Spleen (tissue), 11 donors: ENCODE measurements at regions not wholly inside any gene's neighbourhood (a gene's known extent, or its start where the extent isn't known, plus 50 kb on each side); places are given as distances from the start of the nearest gene placed in this dataset.

Experiments
- DNase-seq: peaks from one replicate; pipeline ENCODE4 v3.0.0-alpha.2; 2020
- H3K27ac ChIP-seq, 8 donors: fragments of 200-600 bp; sonication (generic) in 7 of 8; 1 replicate in 4 of 8; 2 replicates in 4 of 8; pipeline versions ENCODE4 v1.5.0 to v1.8.0; 2016 to 2021; ENCODE audit warnings: inconsistent platforms in 4 of 8, mild to moderate bottlenecking in 4 of 8, moderate library complexity in 1 of 8
- H3K27me3 ChIP-seq, 7 donors: fragments of 200-600 bp; sonication (generic) in 6 of 7; replicated peaks in 1 of 7; 1 replicate in 4 of 7; 2 replicates in 3 of 7; pipeline versions ENCODE4 v1.5.0 to v1.8.0; 2016 to 2021; ENCODE audit warnings: inconsistent platforms in 3 of 7, mild to moderate bottlenecking in 1 of 7
- H3K36me3 ChIP-seq, 6 donors: fragments of 200-600 bp; sonication (generic) in 5 of 6; 1 replicate in 4 of 6; 2 replicates in 2 of 6; pipeline versions ENCODE4 v1.5.0 to v1.8.0; 2016 to 2021; ENCODE audit warnings: inconsistent platforms in 2 of 6
- H3K4me1 ChIP-seq, 6 donors: fragments of 200-600 bp; sonication (generic) in 5 of 6; 1 replicate in 3 of 6; 2 replicates in 3 of 6; pipeline versions ENCODE4 v1.5.0 to v1.8.0; 2016 to 2021; ENCODE audit warnings: inconsistent platforms in 3 of 6
- H3K4me3 ChIP-seq, 8 donors: fragments of 200-600 bp; sonication (generic) in 7 of 8; 1 replicate in 4 of 8; 2 replicates in 4 of 8; pipeline versions ENCODE4 v1.5.0 to v1.8.0; 2016 to 2021; ENCODE audit warnings: inconsistent platforms in 4 of 8, mild to moderate bottlenecking in 4 of 8, moderate library complexity in 2 of 8
- H3K9me3 ChIP-seq, 8 donors: fragments of 200-600 bp; sonication (generic) in 7 of 8; 1 replicate in 4 of 8; 2 replicates in 4 of 8; pipeline versions ENCODE4 v1.5.0 to v1.8.0; 2016 to 2021; ENCODE audit warnings: inconsistent platforms in 4 of 8
- CTCF ChIP-seq, 11 experiments: fragments of 200-600 bp in 7 of 11; fragments of 450-650 bp in 4 of 11; sonication (generic) in 4 of 11; IDR thresholded peaks in 8 of 11; conservative IDR thresholded peaks in 3 of 11; 1 replicate in 7 of 11; 2 replicates in 4 of 11; pipeline versions ENCODE4 v1.4.0 to v1.8.0; 2016 to 2021; ENCODE audit warnings: antibody characterized with exemption in 11 of 11, inconsistent platforms in 4 of 11, mild to moderate bottlenecking in 1 of 11
- POLR2A ChIP-seq, 3 donors: fragments of 450-650 bp; IDR thresholded peaks; one replicate each; pipeline ENCODE4 v1.5.1; 2017; ENCODE audit warnings: antibody characterized with exemption in 3 of 3, mild to moderate bottlenecking in 1 of 3
- POLR2AphosphoS5 ChIP-seq, 3 donors: sonication (generic); formaldehyde crosslinking; IDR thresholded peaks; one replicate each; pipeline ENCODE4 v1.5.1; 2017; ENCODE audit warnings: antibody characterized with exemption in 3 of 3
- WGBS, 5 donors: extraction: QIAGEN DNeasy Blood & Tissue Kit in 3 of 5; methylation state at CpG; one replicate each; pipeline versions ENCODE4 v1.1.5 to v1.1.7; 2013 to 2018; 5-methylcytosine and 5-hydroxymethylcytosine counted together
- intact Hi-C: fragments of 100-400 bp; cut with DNase I; formaldehyde crosslinking; loops from one replicate; pipeline ENCODE4 v1.15.0; 2023; ENCODE audit warnings: low total_unique reads
- donor health status: healthy with polysubstance abuse.
- donor health status: DM: no; HTN: no; CAD: no; lungs with moderate emphysema.
- donor health status: DM: no; HTN: no; CAD: no.
- donor health status: Bipolar disorder and iron deficiency.
- donor health status: healthy.
- donor health status: DM: no; HTN: no; CAD: no.
- donor health status: DM: yes; HTN: yes; CAD: no.

- TF ChIP-seq POLR2A (IDR thresholded peaks at IDR 0.05) (no peak), CTCF (IDR thresholded peaks at IDR 0.05 in 8 of 11, conservative IDR thresholded peaks at IDR 0.05 in 3 of 11) (peak in 8 of 11 experiments; percentile 24 to 62 (median 49))
- Histone ChIP-seq H3K9me3 (no peaks in the 10 kb centered on the region), H3K27me3 (peaks cover 0 to 5% (median 0%) of the 10 kb centered on the region in 7 donors), H3K36me3 (no peaks in the 10 kb centered on the region), H3K4me1 (no peaks in the 10 kb centered on the region), H3K27ac (no peak overlapping the region), H3K4me3 (no peak overlapping the region)
- DNase-seq: no peak
- 0 to 8% (median 3%) methylated on average over 1 of the region's 1 CpG for WGBS, 5 donors
- intact Hi-C loops: no loop called here
Observed at GRCh38 chr4:112938461-112939058, 110.9 kb upstream of the ANK2 start.

GRCh38 chr4:112939901-112940300 is 109.6 kb upstream of the ANK2 start:
- TF ChIP-seq CTCF (IDR thresholded peaks at IDR 0.05 in 8 of 11, conservative IDR thresholded peaks at IDR 0.05 in 3 of 11): no peak
- TF ChIP-seq POLR2A (IDR thresholded peaks at IDR 0.05): no peak
- TF ChIP-seq POLR2AphosphoS5 (IDR thresholded peaks at IDR 0.05): no peak

GRCh38 chr4:112940336-112940735 is 109.1 kb upstream of the ANK2 start:
- TF ChIP-seq CTCF (IDR thresholded peaks at IDR 0.05 in 8 of 11, conservative IDR thresholded peaks at IDR 0.05 in 3 of 11) (no peak), POLR2AphosphoS5 (IDR thresholded peaks at IDR 0.05) (no peak), POLR2A (IDR thresholded peaks at IDR 0.05) (no peak)
- Histone ChIP-seq H3K27me3 (peaks cover 0 to 5% (median 0%) of the 10 kb centered on the region in 7 donors), H3K27ac (no peak overlapping the region), H3K36me3 (no peaks in the 10 kb centered on the region), H3K4me1 (no peaks in the 10 kb centered on the region), H3K4me3 (no peak overlapping the region), H3K9me3 (no peaks in the 10 kb centered on the region)
- intact Hi-C loops: no loop called here
- no peak for DNase-seq

More at GRCh38 chr4:112939901-112940300, 109.6 kb upstream of the ANK2 start:
- Histone ChIP-seq H3K4me3 (no peak overlapping the region), H3K36me3 (no peaks in the 10 kb centered on the region), H3K9me3 (no peaks in the 10 kb centered on the region), H3K27me3 (peaks cover 0 to 5% (median 0%) of the 10 kb centered on the region in 7 donors), H3K4me1 (no peaks in the 10 kb centered on the region), H3K27ac (no peak overlapping the region)
- WGBS, 5 donors: 78 to 91% (median 89%) methylated on average over 4 of the region's 4 CpGs
- DNase-seq: no peak
- intact Hi-C loops: no loop called here

- no peak for TF ChIP-seq POLR2AphosphoS5 (IDR thresholded peaks at IDR 0.05)
- no peak for TF ChIP-seq POLR2A (IDR thresholded peaks at IDR 0.05)
- TF ChIP-seq CTCF (IDR thresholded peaks at IDR 0.05 in 8 of 11, conservative IDR thresholded peaks at IDR 0.05 in 3 of 11): no peak
- no peaks in the 10 kb centered on the region for H3K9me3 ChIP-seq
- intact Hi-C loops: no loop called here
- peaks cover 0 to 5% (median 0%) of the 10 kb centered on the region in 7 donors for H3K27me3 ChIP-seq
- H3K36me3 ChIP-seq: no peaks in the 10 kb centered on the region
- 72 to 79% (median 75%) methylated on average over 2 of the region's 2 CpGs for WGBS, 5 donors
- no peak overlapping the region for H3K4me3 ChIP-seq
- H3K27ac ChIP-seq: no peak overlapping the region
- no peak for DNase-seq
- no peaks in the 10 kb centered on the region for H3K4me1 ChIP-seq
Observed at GRCh38 chr4:112942077-112942476, 107.4 kb upstream of the ANK2 start.
